Limb (tissue), 2 donors: ENCODE measurements at regions not wholly inside any gene's neighbourhood (a gene's known extent, or its start where the extent isn't known, plus 50 kb on each side); places are given as distances from the start of the nearest gene placed in this dataset.
A peak's percentile ranks its signal among the peaks of the same experiment; 100 is the strongest.

Source experiments
- DNase-seq, 2 donors: peaks; one replicate each; pipeline ENCODE4 v3.0.0-alpha.2; 2016; ENCODE audit errors: extremely low spot score in 2 of 2

GRCh38 chr10:131444286-131444685, 132.8 kb upstream of the TCERG1L start:
- DNase-seq, result no peak

GRCh38 chr10:131444862-131445461, 133.4 kb upstream of the TCERG1L start:
- no peak for DNase-seq

DNA sequence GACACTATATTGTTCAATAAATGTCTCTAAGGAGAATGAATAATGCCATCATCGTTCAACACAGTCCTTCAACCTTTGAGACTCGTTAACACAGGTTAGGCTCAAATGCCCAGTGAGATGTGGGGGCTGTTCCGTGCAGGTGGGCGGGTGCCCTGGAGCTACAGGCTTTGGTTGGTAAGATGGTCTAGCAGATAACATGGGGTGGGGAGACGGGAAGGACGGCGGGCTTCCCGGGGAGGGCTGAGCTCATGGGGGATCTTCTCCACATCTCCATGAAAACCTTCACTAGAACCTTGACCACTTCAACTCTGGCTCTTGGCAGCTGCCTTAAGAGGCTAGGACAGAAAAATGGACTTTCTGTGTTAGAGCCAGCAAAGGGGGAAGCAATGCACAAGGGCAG, 134.1 kb upstream of the TCERG1L start:
- no peak for DNase-seq

DNA sequence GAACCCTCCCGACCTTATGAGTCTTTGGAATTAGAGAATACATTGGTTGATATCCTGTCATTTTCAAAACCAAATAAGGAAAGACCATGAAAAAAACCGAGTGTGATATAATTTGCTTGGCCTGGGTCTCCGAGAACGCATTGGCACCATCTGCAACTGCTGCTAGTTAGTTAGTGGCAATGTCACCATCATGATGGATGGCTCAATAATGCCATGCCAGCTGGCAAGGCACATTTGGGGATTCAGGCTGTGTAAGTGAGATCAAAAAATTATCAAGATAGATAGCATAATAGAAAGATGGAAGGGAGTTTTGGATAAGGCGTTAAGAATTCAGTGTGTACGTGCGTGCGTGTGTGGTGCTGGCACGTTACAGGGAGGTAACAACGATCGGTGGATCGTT, 134.7 kb upstream of the TCERG1L start:
- DNase-seq, result no peak

DNA sequence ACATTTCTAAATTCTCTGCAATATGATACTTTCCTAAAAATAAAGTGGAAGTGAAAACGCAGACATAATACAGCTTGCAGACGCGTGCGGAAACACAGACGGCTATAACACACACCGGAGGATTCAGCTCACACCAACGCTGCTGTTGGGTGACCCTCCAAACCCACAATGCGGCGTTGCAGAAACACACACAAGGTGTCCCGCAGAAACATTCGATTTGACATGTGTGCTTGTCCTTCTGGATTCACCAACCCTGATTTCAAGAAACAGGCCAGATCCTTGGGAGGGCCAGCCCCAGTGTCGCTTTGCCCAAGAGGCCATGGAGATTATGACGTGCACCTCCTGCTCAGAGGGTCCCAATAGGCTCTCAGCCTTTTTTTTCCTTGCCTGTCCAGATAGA, 136.7 kb upstream of the TCERG1L start:
- no peak for DNase-seq

GRCh38 chr10:131448883-131449282, 137.4 kb upstream of the TCERG1L start:
- DNase-seq, result no peak

GRCh38 chr10:131450216-131450765, 138.8 kb upstream of the TCERG1L start:
- DNase-seq, result no peak

- DNase-seq, result no peak
Observed at GRCh38 chr10:131451407-131452015, 140.0 kb upstream of the TCERG1L start.

- peak; percentile 59 to 84 for DNase-seq
Observed at GRCh38 chr10:131452926-131453720, 141.6 kb upstream of the TCERG1L start.

GRCh38 chr10:131453721-131454634, 142.5 kb upstream of the TCERG1L start:
- peak; percentile 90 to 93 for DNase-seq

GRCh38 chr10:131456411-131456810, 144.9 kb upstream of the TCERG1L start:
- no peak for DNase-seq

DNA sequence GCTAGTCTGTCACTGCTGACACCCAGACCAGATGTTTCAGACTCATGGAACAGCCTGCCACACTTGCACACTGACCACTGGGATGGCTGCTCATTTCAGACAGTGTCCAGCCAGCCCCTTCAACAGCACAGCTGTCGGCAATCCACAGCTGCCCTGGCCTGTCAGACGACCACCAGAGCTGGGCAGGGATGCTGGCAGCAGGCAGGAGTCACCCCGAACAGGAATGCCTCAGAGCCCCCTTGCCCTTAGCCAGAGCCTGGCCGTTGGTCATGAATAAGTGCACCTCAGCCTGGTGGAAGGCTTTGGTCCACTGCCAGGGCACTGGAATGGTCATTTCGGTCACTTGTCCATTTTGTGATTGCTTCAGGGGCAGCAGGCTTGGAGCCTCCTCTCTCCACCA, 149.6 kb upstream of the TCERG1L start:
- DNase-seq, result no peak

DNA sequence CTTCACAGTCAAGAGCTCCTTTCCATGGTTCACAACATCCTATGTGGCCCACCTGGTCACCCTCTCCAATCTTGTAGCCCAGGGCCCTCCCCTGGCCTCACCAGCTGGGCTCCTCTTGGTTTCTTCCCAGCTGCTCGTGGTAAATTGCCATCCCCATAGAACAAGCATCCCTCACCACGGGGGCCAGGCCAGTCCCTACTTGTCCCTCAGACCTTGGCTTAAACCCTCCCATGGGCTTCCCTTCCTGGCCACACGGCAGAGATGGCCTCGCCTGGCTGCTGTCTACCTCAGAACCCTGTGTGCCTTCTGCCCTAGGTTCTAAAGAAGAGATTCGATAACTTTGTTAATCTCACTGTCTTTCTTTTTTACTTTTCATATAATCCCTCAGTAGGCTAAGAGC, 153.3 kb upstream of the TCERG1L start:
- DNase-seq, result no peak

DNA sequence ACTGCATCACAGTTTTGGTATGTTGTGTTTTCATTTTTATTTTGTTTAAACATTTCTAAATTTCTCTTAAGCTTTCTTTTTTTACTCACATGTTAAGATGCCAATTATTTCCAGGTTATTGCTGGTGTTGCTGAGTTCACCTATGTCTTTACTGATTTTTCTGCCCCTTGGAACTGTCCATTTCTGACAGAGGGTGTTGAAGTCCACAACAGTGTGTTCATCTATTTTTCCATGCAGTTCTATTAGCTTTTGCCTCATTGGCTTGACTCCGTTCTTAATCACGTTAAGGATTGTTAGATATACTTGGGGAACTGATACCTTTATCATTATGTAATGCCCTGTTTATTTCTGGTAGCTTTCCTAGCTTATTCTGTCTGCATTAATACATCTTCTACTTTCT, 158.0 kb upstream of the TCERG1L start:
- DNase-seq, result no peak

- DNase-seq, result no peak
Observed at GRCh38 chr10:131473645-131474044, 162.1 kb upstream of the TCERG1L start.

DNA sequence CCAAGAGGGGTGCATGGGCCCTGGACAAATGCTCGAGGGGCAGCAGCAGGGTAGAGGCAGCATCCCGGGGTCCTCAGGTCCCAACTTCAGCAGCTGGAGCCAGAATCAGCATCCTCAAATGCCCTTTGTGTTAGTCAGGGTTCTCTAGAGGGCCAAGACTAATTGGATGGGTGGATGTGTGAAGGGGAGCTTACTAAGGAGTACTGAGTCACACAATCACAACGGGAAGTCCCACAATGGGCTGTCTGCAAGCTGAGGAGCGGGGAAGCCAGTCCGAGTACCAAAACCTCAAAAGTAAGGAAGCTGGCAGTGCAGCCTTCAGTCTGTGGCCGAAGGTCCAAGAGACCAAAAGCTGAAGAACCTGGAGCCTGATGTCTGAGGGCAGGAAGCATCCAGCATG, 162.9 kb upstream of the TCERG1L start:
- DNase-seq, result no peak

DNA sequence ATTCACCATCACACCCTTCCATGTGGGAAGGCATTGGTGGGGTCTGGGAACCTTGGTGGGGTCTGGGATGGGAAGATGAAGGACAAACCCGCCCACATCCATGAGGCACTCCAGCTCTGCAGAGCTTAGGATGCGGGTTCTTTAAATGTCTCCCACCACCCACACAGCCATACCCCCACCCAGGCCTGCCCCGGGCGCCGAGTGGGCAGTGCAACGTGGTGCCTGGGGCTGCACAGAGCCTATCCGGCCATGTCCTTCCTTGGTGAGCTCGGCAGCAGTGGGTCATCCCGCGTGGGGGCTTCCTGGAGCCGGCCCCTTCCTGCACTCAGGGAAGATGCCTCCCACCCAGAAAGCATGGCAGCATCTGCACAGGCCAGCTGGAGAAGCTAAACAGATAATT, 163.5 kb upstream of the TCERG1L start:
- no peak for DNase-seq

DNA sequence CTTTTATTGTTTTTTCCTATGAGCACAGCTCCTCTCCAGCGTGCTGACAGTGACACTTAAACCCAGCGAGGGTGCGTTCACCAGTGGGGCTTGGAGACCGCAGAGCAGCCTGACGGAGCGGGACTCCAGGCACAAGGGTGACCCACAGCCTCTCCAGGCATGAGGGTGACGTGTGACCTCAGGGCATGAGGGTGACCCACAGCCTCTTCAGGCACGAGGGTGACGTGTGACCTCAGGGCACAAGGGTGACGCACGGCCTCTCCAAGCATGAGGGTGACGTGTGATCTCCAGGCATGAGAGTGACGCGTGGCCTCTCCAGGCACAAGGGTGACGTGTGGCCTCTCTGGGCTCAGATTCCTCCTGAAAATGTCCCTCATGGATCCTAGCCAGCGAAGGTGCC, 164.3 kb upstream of the TCERG1L start:
- DNase-seq, result no peak

- no peak for DNase-seq
Observed at GRCh38 chr10:131477457-131478121, 166.1 kb upstream of the TCERG1L start.

DNA sequence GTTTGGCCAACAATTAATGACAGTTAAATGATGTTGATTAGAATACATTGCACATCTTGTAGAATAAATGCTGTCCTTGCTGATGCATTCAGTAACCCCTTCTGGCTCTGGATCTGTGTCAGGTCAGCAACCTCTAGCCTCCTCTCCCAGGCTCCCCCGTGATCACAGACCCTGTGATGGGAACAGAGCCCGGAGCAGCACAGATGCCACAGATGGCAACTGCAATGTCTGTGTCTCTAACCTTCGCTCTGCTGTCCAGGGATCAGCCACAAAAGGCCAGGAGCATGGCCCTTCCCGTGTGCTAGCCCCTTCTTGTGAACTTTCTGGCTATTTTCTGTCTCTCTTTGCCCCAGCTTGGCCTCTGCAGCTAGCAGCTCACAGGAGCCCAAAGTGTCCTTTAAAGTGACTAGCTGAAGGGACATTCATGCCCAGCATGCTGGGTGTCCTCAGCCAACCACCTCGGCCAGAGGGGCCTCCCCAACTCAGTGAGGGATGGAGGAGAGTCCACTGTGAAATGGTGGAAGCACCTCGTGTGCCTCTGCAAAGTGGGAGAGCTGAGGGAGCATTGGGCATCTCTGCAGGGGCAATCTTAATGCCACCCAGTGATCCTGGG, 167.0 kb upstream of the TCERG1L start:
- DNase-seq, result no peak

- DNase-seq, result no peak
Observed at GRCh38 chr10:131480066-131480465, 168.5 kb upstream of the TCERG1L start.
